Endometrium (tissue), 2 donors: ENCODE measurements at regions not wholly inside any gene's neighbourhood (a gene's known extent, or its start where the extent isn't known, plus 50 kb on each side); places are given as distances from the start of the nearest gene placed in this dataset.

Source experiments
- FAIRE-seq: peaks from 2 replicates; lab custom pipeline; 2012; peaks lifted over from hg19 to GRCh38; lab: Jason Lieb, UNC
- donor health status: control.
- donor health status: control.

- no peak for FAIRE-seq
These were observed 61.9 kb upstream of the CIBAR2 start for GRCh38 chr16:85173981-85174751.

- no peak for FAIRE-seq
These were observed 62.8 kb upstream of the CIBAR2 start for GRCh38 chr16:85174871-85175723.

- FAIRE-seq = no peak
These were observed 63.5 kb upstream of the CIBAR2 start for GRCh38 chr16:85175724-85176233.

GRCh38 chr16:85176541-85177447 lies 64.5 kb upstream of the CIBAR2 start:
- no peak for FAIRE-seq

GRCh38 chr16:85177448-85177846 lies 65.2 kb upstream of the CIBAR2 start:
- FAIRE-seq = no peak

GRCh38 chr16:85178006-85178591 lies 65.8 kb upstream of the CIBAR2 start:
- no peak for FAIRE-seq

GRCh38 chr16:85178596-85178995 lies 66.3 kb upstream of the CIBAR2 start:
- no peak for FAIRE-seq

GRCh38 chr16:85179344-85180046 lies 67.2 kb upstream of the CIBAR2 start:
- no peak for FAIRE-seq

- no peak for FAIRE-seq
These were observed 68.0 kb upstream of the CIBAR2 start for GRCh38 chr16:85180047-85180826.

- no peak for FAIRE-seq
These were observed 68.8 kb upstream of the CIBAR2 start for GRCh38 chr16:85180827-85181738.

- FAIRE-seq = no peak
These were observed 69.5 kb upstream of the CIBAR2 start for GRCh38 chr16:85181739-85182129.

- no peak for FAIRE-seq
These were observed 70.0 kb upstream of the CIBAR2 start for GRCh38 chr16:85182286-85182685.

- FAIRE-seq = no peak
These were observed 70.5 kb upstream of the CIBAR2 start for GRCh38 chr16:85182774-85183173.

GRCh38 chr16:85183564-85183963 lies 71.3 kb upstream of the CIBAR2 start:
- FAIRE-seq = no peak

GRCh38 chr16:85184404-85184803 lies 72.1 kb upstream of the CIBAR2 start:
- no peak for FAIRE-seq

- no peak for FAIRE-seq
These were observed 73.2 kb upstream of the CIBAR2 start for GRCh38 chr16:85185303-85186100.

- FAIRE-seq = no peak
These were observed 74.7 kb upstream of the CIBAR2 start for GRCh38 chr16:85187002-85187401.

- no peak for FAIRE-seq
These were observed 75.2 kb upstream of the CIBAR2 start for GRCh38 chr16:85187447-85187846.
